Stimulated activated naive CD8-positive, alpha-beta T cell treated with anti-CD3 and anti-CD28 coated beads, Interleukin-15, amount 100 ng/mL, for 72 hours (primary cell): ENCODE measurements at regions not wholly inside any gene's neighbourhood (a gene's known extent, or its start where the extent isn't known, plus 50 kb on each side); places are given as distances from the start of the nearest gene placed in this dataset.
"Not testable (repeated sequence)": the region's sequence is repeated elsewhere in the genome, so short reads cannot be mapped to it uniquely, and the experiment has no call there.

Experiments used
- ATAC-seq: fragments of 150-1000 bp; cut with Tn5 transposase; 2 replicates; pipeline ENCODE4 v1.10.0; 2021; ENCODE audit warnings: mild to moderate bottlenecking, moderate library complexity
- DNase-seq, 2 donors: peaks; one replicate each; pipeline ENCODE4 v3.0.0; 2021 to 2022
- H3K27ac Mint-ChIP-seq, 2 donors: one replicate each; pipeline ENCODE4 v1.8.0; 2022; ENCODE audit warnings: mild to moderate bottlenecking in 2 of 2, mixed read lengths in 2 of 2, moderate library complexity in 2 of 2
- H3K27me3 Mint-ChIP-seq: one replicate; pipeline ENCODE4 v1.8.0; 2022; ENCODE audit warnings: mixed read lengths
- H3K4me1 Mint-ChIP-seq: one replicate; pipeline ENCODE4 v1.8.0; 2022; ENCODE audit warnings: mild to moderate bottlenecking, mixed read lengths
- H3K4me3 Mint-ChIP-seq, 2 donors: one replicate each; pipeline ENCODE4 v1.8.0; 2022; ENCODE audit warnings: mild to moderate bottlenecking in 2 of 2, mixed read lengths in 2 of 2, moderate library complexity in 1 of 2
- H3K9me3 Mint-ChIP-seq, 2 donors: one replicate each; pipeline ENCODE4 v1.8.0; 2022; ENCODE audit warnings: mixed read lengths in 2 of 2

DNA sequence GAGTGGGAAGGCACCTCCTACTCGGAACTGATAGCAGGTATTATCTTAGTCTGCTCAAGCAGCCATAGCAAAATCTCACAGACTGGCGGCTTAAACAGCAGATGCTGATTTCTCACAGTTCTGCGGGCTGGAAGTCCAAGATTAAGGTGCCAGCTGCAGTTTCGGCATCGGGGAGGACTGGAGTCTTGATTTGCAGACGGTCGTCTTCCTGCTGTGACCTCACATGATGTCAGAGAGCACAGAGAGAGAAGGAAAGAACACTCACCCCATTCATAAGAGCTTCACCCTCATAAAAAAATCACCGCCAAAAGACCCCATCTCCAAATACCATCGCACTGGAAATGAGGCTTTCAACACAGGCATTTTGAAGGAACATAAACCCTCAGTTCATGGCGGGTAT lies 216.5 kb upstream of the PITRM1 start:
- Mint-ChIP-seq H3K9me3 (peaks cover 13 to 14% of the 10 kb centered on the region in 2 donors), H3K4me1 (no peaks in the 10 kb centered on the region)
- no peak for ATAC-seq

GRCh38 chr10:3385487-3385886 lies 212.9 kb upstream of the PITRM1 start:
- DNase-seq (no peak), ATAC-seq (no peak)
- no peak overlapping the region for H3K27ac Mint-ChIP-seq
- peaks cover 13 to 21% of the 10 kb centered on the region in 2 donors for H3K9me3 Mint-ChIP-seq
- peaks cover 20% of the 10 kb centered on the region for H3K27me3 Mint-ChIP-seq
- no peak overlapping the region for H3K4me3 Mint-ChIP-seq
- no peaks in the 10 kb centered on the region for H3K4me1 Mint-ChIP-seq

More for the DNA sequence above, 216.5 kb upstream of the PITRM1 start:
- Mint-ChIP-seq H3K4me3 (no peak overlapping the region), H3K27me3 (peaks cover 21% of the 10 kb centered on the region), H3K27ac (no peak overlapping the region)
- no peak for DNase-seq

GRCh38 chr10:3382092-3382491 lies 209.5 kb upstream of the PITRM1 start:
- H3K27ac Mint-ChIP-seq = no peak overlapping the region
- ATAC-seq (no peak), DNase-seq (no peak)
- H3K9me3 Mint-ChIP-seq = peaks cover 13 to 21% of the 10 kb centered on the region in 2 donors
- H3K27me3 Mint-ChIP-seq = peaks cover 9% of the 10 kb centered on the region
- H3K4me1 Mint-ChIP-seq = no peaks in the 10 kb centered on the region
- no peak overlapping the region for H3K4me3 Mint-ChIP-seq

DNA sequence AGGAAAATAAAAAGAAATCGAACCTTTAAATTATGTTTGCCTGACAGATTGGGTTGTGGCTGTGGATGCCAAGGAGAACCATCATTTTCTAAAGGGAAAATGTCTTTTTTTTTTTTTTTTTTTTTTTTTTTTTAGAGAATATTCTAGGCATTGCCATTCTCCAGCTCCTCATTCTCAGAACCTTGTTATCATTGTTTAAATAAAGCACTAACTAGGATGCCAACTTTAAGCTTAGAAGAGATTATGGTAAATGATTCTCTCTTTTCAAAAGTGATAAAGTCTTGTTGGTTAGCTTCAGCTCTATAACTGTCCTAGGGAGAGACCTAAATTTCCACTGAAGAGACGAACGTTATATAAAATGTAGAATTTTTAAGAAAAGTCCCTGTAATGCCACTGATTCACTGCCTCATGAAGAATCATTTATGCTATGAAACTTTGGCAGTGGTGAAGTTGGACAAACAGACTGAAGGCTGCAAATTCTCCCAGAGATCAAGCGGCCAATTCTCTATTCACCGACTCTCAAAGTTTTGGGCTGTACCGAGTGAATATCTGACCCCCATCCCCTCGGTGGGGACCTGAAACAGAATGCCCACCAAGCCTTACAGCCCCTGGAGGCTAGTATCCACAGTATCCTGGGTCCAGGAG lies 207.9 kb upstream of the PITRM1 start:
- Mint-ChIP-seq H3K9me3 (peaks cover 13 to 19% of the 10 kb centered on the region in 2 donors), H3K27me3 (peaks cover 9% of the 10 kb centered on the region), H3K4me1 (no peaks in the 10 kb centered on the region), H3K4me3 (no peak overlapping the region), H3K27ac (no peak overlapping the region)
- DNase-seq = no peak
- no peak for ATAC-seq

DNA sequence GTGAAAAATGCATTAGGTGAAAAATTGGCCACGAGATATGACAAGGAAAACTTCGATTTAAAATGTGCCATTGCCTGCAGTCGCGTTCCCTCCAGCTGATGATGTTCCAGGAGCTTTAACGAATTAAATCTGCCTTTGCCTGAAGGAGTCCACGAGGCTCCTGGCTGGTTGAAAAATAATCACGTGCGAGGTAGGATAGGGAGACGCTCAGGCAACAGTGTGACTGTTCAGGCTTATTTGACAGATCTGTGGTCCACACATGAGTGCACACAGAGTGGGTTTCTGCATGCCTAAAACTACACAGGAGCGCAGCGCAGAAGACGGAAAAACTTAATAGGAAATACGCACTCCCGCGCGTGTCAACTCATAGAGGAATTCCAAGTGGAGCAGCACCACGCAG lies 204.0 kb upstream of the PITRM1 start:
- no peak for ATAC-seq
- H3K27me3 Mint-ChIP-seq = peaks cover 9% of the 10 kb centered on the region
- no peak overlapping the region for H3K27ac Mint-ChIP-seq
- H3K9me3 Mint-ChIP-seq = no peaks in the 10 kb centered on the region
- no peak overlapping the region for H3K4me3 Mint-ChIP-seq
- no peak for DNase-seq
- no peaks in the 10 kb centered on the region for H3K4me1 Mint-ChIP-seq

GRCh38 chr10:3375505-3375904 lies 202.9 kb upstream of the PITRM1 start:
- ATAC-seq = no peak
- no peaks in the 10 kb centered on the region for H3K27me3 Mint-ChIP-seq
- no peak overlapping the region for H3K4me3 Mint-ChIP-seq
- no peak overlapping the region for H3K27ac Mint-ChIP-seq
- no peaks in the 10 kb centered on the region for H3K9me3 Mint-ChIP-seq
- H3K4me1 Mint-ChIP-seq = no peaks in the 10 kb centered on the region
- DNase-seq = no peak

DNA sequence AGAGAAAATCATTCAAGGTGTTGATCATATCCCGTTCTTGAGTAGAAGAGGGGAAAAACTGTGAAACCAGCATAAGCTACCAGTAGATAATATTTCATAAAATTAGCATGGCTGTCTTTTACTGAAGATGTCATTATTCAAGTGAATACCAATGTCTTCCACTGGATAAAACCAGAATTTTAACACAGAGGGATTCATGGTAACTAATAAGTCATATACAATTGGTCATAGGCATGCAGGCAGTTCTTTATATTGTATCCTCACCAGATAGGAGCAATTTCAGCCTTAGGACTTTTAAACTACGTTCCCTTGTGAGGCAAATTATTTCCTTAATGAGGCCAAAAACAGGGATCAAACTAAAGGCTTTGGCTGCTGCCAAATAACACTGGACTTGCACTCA lies 202.3 kb upstream of the PITRM1 start:
- Mint-ChIP-seq H3K27me3 (no peaks in the 10 kb centered on the region), H3K4me1 (no peaks in the 10 kb centered on the region), H3K9me3 (no peaks in the 10 kb centered on the region), H3K4me3 (no peak overlapping the region), H3K27ac (no peak overlapping the region)
- ATAC-seq (no peak), DNase-seq (no peak)

DNA sequence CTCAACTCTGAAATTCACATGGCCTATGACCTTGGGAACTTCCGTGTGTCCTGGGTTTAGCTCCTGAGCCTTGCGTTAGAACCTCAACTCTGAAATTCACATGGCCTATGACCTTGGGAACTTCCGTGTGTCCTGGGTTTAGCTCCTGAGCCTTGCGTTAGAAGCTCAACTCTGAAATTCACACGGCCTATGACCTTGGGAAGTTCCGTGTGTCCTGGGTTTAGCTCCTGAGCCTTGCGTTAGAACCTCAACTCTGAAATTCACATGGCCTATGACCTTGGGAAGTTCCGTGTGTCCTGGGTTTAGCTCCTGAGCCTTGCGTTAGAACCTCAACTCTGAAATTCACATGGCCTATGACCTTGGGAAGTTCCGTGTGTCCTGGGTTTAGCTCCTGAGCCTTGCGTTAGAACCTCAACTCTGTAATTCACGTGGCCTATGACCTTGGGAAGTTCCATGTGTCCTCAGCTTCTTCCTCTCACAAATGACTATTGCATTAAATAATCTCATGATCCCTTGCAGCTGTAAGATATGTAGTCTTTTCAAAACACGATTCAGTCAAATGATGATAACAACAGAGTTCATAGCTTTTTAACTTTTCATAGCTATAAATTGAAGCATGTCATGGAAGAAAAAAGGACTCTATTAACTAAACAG lies 200.9 kb upstream of the PITRM1 start:
- H3K27ac Mint-ChIP-seq, H3K4me1 Mint-ChIP-seq, H3K4me3 Mint-ChIP-seq, H3K9me3 Mint-ChIP-seq, ATAC-seq, DNase-seq, H3K27me3 Mint-ChIP-seq: not testable (repeated sequence)

GRCh38 chr10:3372281-3372680 lies 199.7 kb upstream of the PITRM1 start:
- Mint-ChIP-seq H3K4me3 (no peak overlapping the region), H3K9me3 (no peaks in the 10 kb centered on the region), H3K27ac (no peak overlapping the region), H3K27me3 (peaks cover 8% of the 10 kb centered on the region), H3K4me1 (no peaks in the 10 kb centered on the region)
- ATAC-seq = no peak
- DNase-seq = no peak

DNA sequence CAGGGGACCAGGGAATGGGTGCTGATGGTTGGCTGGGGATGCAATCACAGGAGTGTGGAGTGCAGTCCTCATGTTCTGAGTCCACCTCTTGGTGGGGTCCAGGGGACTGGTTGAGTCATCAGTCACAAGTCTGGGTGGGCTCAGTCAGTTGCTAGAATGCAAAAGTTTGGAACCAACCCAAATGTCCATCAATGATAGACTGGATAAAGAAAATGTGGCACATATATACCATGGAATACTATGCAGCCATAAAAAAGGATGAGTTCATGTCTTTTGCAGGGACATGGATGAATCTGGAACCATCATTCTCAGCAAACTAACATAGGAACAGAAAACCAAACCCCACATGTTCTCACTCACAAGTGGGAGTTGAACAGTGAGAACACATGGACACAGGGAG lies 199.0 kb upstream of the PITRM1 start:
- not testable (repeated sequence) for H3K4me3 Mint-ChIP-seq, ATAC-seq, H3K4me1 Mint-ChIP-seq, DNase-seq, H3K27ac Mint-ChIP-seq, H3K9me3 Mint-ChIP-seq, H3K27me3 Mint-ChIP-seq

DNA sequence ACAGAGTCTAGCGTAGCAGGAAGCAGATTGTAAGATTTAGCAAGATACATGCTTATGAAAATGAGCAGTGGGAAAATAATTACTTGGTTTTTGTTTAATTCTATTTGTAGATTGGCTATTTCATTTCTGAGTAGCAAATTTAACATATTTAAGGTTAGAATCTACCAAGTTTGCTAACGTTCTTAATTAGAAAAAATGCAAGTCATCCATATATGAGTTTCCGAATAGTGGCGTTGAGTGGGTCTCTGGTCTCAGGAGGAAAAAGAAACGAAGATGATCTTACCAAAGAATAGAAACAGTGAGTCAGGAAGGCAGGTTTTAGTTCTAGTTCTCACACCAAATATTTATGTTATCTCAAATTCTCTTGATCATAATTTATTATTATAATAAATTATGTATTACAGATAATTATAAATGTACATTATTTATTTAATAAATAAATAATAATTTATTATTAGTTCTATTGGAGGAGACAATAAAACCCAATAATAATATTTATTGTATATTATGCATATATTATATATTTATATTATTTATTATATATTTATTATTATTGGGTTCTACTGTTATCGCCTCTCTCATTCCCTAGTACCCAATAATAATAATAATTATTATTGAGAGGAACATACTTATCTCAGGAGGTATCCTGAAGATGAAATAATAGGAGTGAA lies 194.3 kb upstream of the PITRM1 start:
- Mint-ChIP-seq H3K4me3 (no peak overlapping the region), H3K27ac (no peak overlapping the region), H3K4me1 (no peaks in the 10 kb centered on the region), H3K27me3 (peaks cover 8% of the 10 kb centered on the region), H3K9me3 (peaks cover 7 to 10% of the 10 kb centered on the region in 2 donors)
- DNase-seq = no peak
- no peak for ATAC-seq

DNA sequence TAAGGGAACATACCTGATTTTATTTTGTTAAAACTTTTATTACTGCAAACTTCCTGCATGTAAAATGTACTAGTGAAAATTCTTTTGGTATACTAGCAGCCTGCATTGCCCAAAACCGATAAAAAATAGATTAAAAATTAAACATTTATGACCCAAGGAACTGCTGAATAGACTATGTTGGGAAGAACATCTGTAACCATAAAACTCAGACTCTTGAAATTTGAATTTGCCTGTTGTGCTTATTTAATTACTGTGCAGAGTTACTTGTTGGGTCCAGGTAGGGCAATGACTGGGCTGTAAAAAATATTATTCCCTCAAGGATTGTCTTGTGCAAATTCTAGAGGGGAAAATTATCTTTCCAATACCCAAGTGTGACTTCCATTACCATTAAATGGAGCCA lies 193.5 kb upstream of the PITRM1 start:
- Mint-ChIP-seq H3K4me3 (no peak overlapping the region), H3K27ac (no peak overlapping the region), H3K9me3 (peaks cover 13 to 15% of the 10 kb centered on the region in 2 donors), H3K4me1 (no peaks in the 10 kb centered on the region), H3K27me3 (peaks cover 8% of the 10 kb centered on the region)
- DNase-seq = no peak
- no peak for ATAC-seq

- DNase-seq (no peak), ATAC-seq (no peak)
- no peak overlapping the region for H3K4me3 Mint-ChIP-seq
- no peaks in the 10 kb centered on the region for H3K4me1 Mint-ChIP-seq
- peaks cover 17% of the 10 kb centered on the region in 2 donors for H3K9me3 Mint-ChIP-seq
- H3K27ac Mint-ChIP-seq = no peak overlapping the region
- H3K27me3 Mint-ChIP-seq = peaks cover 8% of the 10 kb centered on the region
These were observed 193.0 kb upstream of the PITRM1 start for GRCh38 chr10:3365630-3366029.

DNA sequence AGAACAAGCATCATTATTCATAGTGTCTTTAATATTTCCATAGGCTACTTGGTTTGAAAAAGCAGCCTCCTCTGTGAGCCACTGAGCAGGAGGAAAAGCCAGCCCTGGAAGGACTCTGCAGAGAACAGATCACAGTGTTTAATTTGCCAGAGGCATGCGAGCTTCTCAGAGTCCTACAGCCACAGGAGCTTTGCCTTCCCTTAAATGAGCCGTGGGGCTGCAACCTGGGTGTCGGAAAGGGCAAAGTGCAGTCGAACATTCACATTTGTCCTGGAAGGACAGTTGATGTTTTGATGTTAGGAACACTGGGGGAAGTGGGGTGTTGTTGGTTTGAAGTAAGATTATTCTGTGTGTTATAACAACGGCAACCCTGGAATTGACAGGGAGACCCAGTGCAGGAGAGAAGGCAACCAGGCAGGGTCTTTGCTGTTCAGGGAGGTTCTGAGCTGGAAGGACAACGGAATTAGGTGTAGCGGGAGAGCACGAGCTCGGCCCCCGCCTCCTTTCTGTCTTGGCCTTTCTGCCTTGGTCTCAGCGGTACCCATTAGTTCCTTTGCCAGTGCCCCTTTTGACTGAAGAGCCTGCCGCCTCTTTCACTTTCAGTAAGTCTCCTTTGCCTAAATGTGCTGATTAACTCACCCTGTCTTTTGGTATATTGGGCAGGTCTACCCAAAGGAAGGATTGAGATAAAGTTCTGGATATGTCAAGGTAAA lies 192.3 kb upstream of the PITRM1 start:
- peaks cover 8% of the 10 kb centered on the region for H3K27me3 Mint-ChIP-seq
- H3K4me3 Mint-ChIP-seq = no peak overlapping the region
- no peaks in the 10 kb centered on the region for H3K4me1 Mint-ChIP-seq
- ATAC-seq (no peak), DNase-seq (no peak)
- H3K27ac Mint-ChIP-seq = no peak overlapping the region
- H3K9me3 Mint-ChIP-seq = peaks cover 17 to 20% of the 10 kb centered on the region in 2 donors

- H3K4me1 Mint-ChIP-seq = no peaks in the 10 kb centered on the region
- H3K4me3 Mint-ChIP-seq = no peak overlapping the region
- H3K9me3 Mint-ChIP-seq = peaks cover 20% of the 10 kb centered on the region in 2 donors
- H3K27me3 Mint-ChIP-seq = no peaks in the 10 kb centered on the region
- no peak overlapping the region for H3K27ac Mint-ChIP-seq
- DNase-seq (no peak), ATAC-seq (no peak)
These were observed 190.9 kb upstream of the PITRM1 start for GRCh38 chr10:3363311-3364045.
